GM20000 (cell line): ENCODE measurements at regions not wholly inside any gene's neighbourhood (a gene's known extent, or its start where the extent isn't known, plus 50 kb on each side); places are given as distances from the start of the nearest gene placed in this dataset.

ENCODE experiments used
- DNase-seq: peaks from one replicate; pipeline ENCODE4 v3.0.0; 2012; ENCODE audit warnings: low spot score
- CTCF ChIP-seq: IDR thresholded peaks from 2 replicates; pipeline ENCODE4 v1.5.1; 2012; ENCODE audit warnings: mild to moderate bottlenecking, control low read depth; ENCODE audit errors: extremely low read depth, missing control alignments

- DNase-seq = no peak
These were observed 1396.8 kb downstream of the LRRC4C start for GRCh38 chr11:40062616-40063015.

DNA sequence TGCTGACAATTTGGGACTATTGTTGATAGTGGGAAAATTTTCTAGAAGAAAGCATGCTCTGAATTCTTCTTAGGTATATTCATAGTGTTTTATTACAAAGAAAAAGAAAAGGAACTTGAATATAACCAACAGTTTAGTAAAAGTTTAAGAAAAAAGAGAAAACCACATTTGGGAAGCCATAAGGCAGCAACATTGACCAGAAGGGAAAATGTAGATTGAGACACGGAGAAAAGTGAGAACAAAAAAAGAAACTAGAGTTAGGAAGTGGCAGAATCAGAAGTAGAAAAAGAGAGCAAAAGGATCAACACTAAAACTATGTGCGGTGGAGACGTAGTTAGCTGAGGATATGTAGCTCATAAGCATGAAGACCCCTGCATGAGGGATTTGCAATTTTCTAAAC is 1398.2 kb downstream of the LRRC4C start:
- TF ChIP-seq CTCF = no peak
- DNase-seq = no peak

More at GRCh38 chr11:40062616-40063015, 1396.8 kb downstream of the LRRC4C start:
- TF ChIP-seq CTCF = no peak

DNA sequence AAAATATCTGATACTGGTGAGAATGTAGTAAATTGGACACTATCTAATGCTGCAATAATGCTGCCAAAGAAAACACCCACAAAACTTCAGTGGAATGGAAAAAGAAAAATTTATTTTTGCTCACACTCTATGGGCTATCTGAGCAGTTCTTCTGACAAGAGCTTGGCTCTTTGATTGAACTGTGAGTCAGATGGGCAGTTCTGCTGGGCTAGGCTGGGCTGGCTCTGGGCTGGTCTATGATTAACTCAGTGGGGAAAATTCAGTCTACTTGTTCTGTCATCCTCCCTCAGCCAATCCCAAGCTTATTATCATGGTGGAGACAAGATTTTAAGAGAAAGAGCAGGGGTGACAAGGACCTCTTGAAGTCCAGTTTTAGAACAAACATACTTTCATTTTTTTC is 1404.8 kb downstream of the LRRC4C start:
- no peak for DNase-seq

DNA sequence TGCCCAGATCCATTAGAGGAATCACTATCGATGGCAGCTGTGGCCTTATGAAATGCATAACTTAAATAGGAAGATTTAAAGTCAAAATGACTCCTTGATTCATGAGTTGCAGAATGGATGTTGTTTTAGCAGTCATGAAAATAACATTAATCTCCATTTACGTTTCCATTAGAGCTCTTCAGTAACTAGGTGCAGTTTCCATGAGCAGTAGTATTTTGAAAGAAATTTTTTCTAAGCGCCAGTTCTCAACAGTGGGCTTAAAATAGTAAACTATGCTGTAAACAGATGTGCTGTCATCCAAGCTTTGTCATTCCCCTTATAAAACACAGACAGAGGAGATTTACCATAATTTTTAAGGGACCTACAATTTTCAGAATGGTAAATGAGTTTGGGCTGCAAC is 1414.1 kb downstream of the LRRC4C start:
- no peak for DNase-seq
- no peak for TF ChIP-seq CTCF

More for the DNA sequence above, 1404.8 kb downstream of the LRRC4C start:
- no peak for TF ChIP-seq CTCF

- DNase-seq = no peak
- no peak for TF ChIP-seq CTCF
These were observed 1422.4 kb downstream of the LRRC4C start for GRCh38 chr11:40037005-40037404.

- no peak for TF ChIP-seq CTCF
- no peak for DNase-seq
These were observed 1427.1 kb downstream of the LRRC4C start for GRCh38 chr11:40032331-40032730.

DNA sequence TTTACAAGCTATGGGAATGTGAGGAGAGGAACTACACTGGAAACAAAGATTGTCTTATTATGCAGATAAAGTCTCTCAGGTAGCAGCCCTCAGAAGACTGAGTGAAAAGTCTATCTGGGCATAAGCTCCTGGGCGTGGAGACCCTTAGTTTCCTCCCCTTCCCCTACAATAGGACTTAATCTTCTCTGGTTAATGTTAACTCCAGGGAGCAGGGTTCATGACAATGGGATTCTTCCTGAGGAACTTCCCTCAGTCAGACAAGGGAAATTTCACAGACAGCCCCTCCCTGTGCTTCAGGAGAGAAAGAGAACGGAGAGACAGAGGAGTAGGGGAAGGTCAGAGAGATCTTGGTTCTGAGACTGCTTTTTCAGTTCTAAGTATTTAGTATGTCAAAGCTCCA is 1428.6 kb downstream of the LRRC4C start:
- TF ChIP-seq CTCF = no peak
- DNase-seq = no peak
